SK-N-SH (cell line): ENCODE measurements at regions not wholly inside any gene's neighbourhood (a gene's known extent, or its start where the extent isn't known, plus 50 kb on each side); places are given as distances from the start of the nearest gene placed in this dataset.

ENCODE experiments used
- CTCF ChIA-PET: fragments of 300-600, 350-600 bp; formaldehyde crosslinking; extraction: SDS; loops from one replicate; lab custom pipeline; 2021; lab: Yijun Ruan, JAX
- POLR2A ChIA-PET: fragments of 350-600 bp; sonication (Branson Sonifier 250); formaldehyde crosslinking; extraction: SDS; loops from one replicate; lab custom pipeline; 2020; ENCODE audit warnings: antibody characterized with exemption, inconsistent platforms; lab: Yijun Ruan, JAX
- DNase-seq: peaks from one replicate; pipeline ENCODE4 v3.0.0; 2012
- H2AFZ ChIP-seq: fragments of 200-600 bp; sonication (generic); 2 replicates; pipeline ENCODE4 v1.8.1; 2016; ENCODE audit warnings: antibody characterized with exemption, mild to moderate bottlenecking, low read depth
- H3F3A ChIP-seq: fragments of 200-600 bp; sonication (generic); replicated peaks from 2 replicates; pipeline ENCODE3; 2016; ENCODE audit warnings: antibody characterized with exemption, mild to moderate bottlenecking; ENCODE audit not compliant: insufficient read depth
- H3K27ac ChIP-seq, 2 experiments: fragments of 200-500 bp in 1 of 2; fragments of 200-600 bp in 1 of 2; sonication (Bioruptor generic) in 1 of 2; sonication (generic), shearing (Covaris generic) in 1 of 2; 2 replicates each; pipeline versions ENCODE4 v1.5.1 to v1.6.1; 2014 to 2016; ENCODE audit warnings: low read depth in 2 of 2, inconsistent platforms in 1 of 2, low read length in 1 of 2, mild to moderate bottlenecking in 1 of 2, mixed read lengths in 1 of 2
- H3K27me3 ChIP-seq: fragments of 200-600 bp; sonication (generic), shearing (Covaris generic); 2 replicates; pipeline ENCODE4 v1.6.1; 2016; ENCODE audit warnings: mixed run types; ENCODE audit not compliant: insufficient read depth
- H3K36me3 ChIP-seq, 2 experiments: fragments of 200-500 bp in 1 of 2; fragments of 200-600 bp in 1 of 2; sonication (Bioruptor generic) in 1 of 2; sonication (generic) in 1 of 2; replicated peaks in 1 of 2; 2 replicates each; pipeline versions ENCODE3 to v1.5.1; 2014 to 2016; ENCODE audit warnings: low read length in 1 of 2, mild to moderate bottlenecking in 1 of 2; ENCODE audit not compliant: insufficient read depth in 2 of 2, control insufficient read depth in 1 of 2
- H3K4me1 ChIP-seq, 2 experiments: fragments of 200-500 bp in 1 of 2; fragments of 200-600 bp in 1 of 2; sonication (Bioruptor generic) in 1 of 2; sonication (generic), shearing (Covaris generic) in 1 of 2; 2 replicates each; pipeline versions ENCODE4 v1.5.1 to v1.6.1; 2014 to 2016; ENCODE audit warnings: low read depth in 1 of 2, low read length in 1 of 2, mixed run types in 1 of 2; ENCODE audit not compliant: insufficient read depth in 2 of 2, control insufficient read depth in 1 of 2
- H3K4me2 ChIP-seq: fragments of 200-600 bp; sonication (generic), shearing (Covaris generic); 2 replicates; pipeline ENCODE4 v1.6.1; 2017; ENCODE audit warnings: mixed run types
- H3K4me3 ChIP-seq, 2 experiments: fragments of 200-500 bp in 1 of 2; fragments of 200-600 bp in 1 of 2; sonication (Bioruptor generic) in 1 of 2; sonication (generic), shearing (Covaris generic) in 1 of 2; 2 replicates each; pipeline versions ENCODE4 v1.5.1 to v1.8.1; 2014 to 2016; ENCODE audit warnings: low read depth in 2 of 2, inconsistent platforms in 1 of 2, low read length in 1 of 2, mild to moderate bottlenecking in 1 of 2, mixed read lengths in 1 of 2, moderate library complexity in 1 of 2
- H3K79me2 ChIP-seq: fragments of 200-600 bp; sonication (generic); 2 replicates; pipeline ENCODE4 v1.8.1; 2017; ENCODE audit warnings: mild to moderate bottlenecking; ENCODE audit not compliant: insufficient read depth
- H3K9ac ChIP-seq: fragments of 200-600 bp; sonication (generic); 2 replicates; pipeline ENCODE4 v1.6.1; 2017; ENCODE audit warnings: mixed run types
- H3K9me2 ChIP-seq: fragments of 200-600 bp; sonication (generic); 2 replicates; pipeline ENCODE4 v1.6.1; 2017; ENCODE audit warnings: mixed run types
- H3K9me3 ChIP-seq: fragments of 200-600 bp; sonication (generic); 2 replicates; pipeline ENCODE4 v1.6.1; 2017; ENCODE audit warnings: mixed run types, mild to moderate bottlenecking, moderate library complexity
- H4K20me1 ChIP-seq: fragments of 200-600 bp; sonication (generic); 2 replicates; pipeline ENCODE4 v1.6.1; 2017; ENCODE audit warnings: mild to moderate bottlenecking, mixed run types; ENCODE audit not compliant: insufficient read depth
- EP300 ChIP-seq, 2 experiments: IDR thresholded peaks; 2 replicates each; pipeline versions ENCODE4 v1.4.0 to v1.6.1; 2012; ENCODE audit warnings: borderline replicate concordance in 1 of 2, low read depth in 1 of 2, low read length in 1 of 2
- FOSL2 ChIP-seq: IDR thresholded peaks from 2 replicates; pipeline ENCODE4 v1.4.0; 2012; ENCODE audit warnings: low read depth, mild to moderate bottlenecking, moderate library complexity, borderline replicate concordance
- FOXJ3 ChIP-seq: sonication (generic); formaldehyde crosslinking; IDR thresholded peaks from 2 replicates; pipeline ENCODE4 v1.5.1; 2020; ENCODE audit warnings: mild to moderate bottlenecking, missing genetic modification reagents
- FOXM1 ChIP-seq: IDR thresholded peaks from 2 replicates; pipeline ENCODE4 v1.4.0; 2012; ENCODE audit warnings: low read depth, mild to moderate bottlenecking
- GATA2 ChIP-seq: sonication (generic); formaldehyde crosslinking; IDR thresholded peaks from 2 replicates; pipeline ENCODE4 v1.5.0; 2020; ENCODE audit warnings: mild to moderate bottlenecking, missing genetic modification reagents
- NRF1 ChIP-seq: IDR thresholded peaks from 2 replicates; pipeline ENCODE4 v1.6.1; 2012; ENCODE audit warnings: low read depth, mild to moderate bottlenecking, low read length
- REST ChIP-seq: IDR thresholded peaks from 2 replicates; pipeline ENCODE4 v1.6.1; 2012; ENCODE audit warnings: mild to moderate bottlenecking, low read depth, low read length, moderate library complexity
- RFX5 ChIP-seq: IDR thresholded peaks from 2 replicates; pipeline ENCODE4 v1.6.1; 2012; ENCODE audit warnings: mild to moderate bottlenecking, improper control_type of control experiment, low read length
- RXRA ChIP-seq: IDR thresholded peaks from 2 replicates; pipeline ENCODE4 v1.4.0; 2012; ENCODE audit warnings: low read depth, mild to moderate bottlenecking, borderline replicate concordance
- SIN3A ChIP-seq: IDR thresholded peaks from 2 replicates; pipeline ENCODE4 v1.6.1; 2012; ENCODE audit warnings: low read depth, mild to moderate bottlenecking, low read length, moderate library complexity, borderline replicate concordance
- SMC3 ChIP-seq: IDR thresholded peaks from 2 replicates; pipeline ENCODE4 v1.6.1; 2012; ENCODE audit warnings: low read depth, low read length, improper control_type of control experiment
- USF2 ChIP-seq: fragments of 150-350 bp; IDR thresholded peaks from 2 replicates; pipeline ENCODE4 v1.6.1; 2017; ENCODE audit warnings: antibody characterized with exemption, low read length, low read depth, borderline replicate concordance
- YY1 ChIP-seq: IDR thresholded peaks from 2 replicates; pipeline ENCODE4 v1.4.0; 2012; ENCODE audit warnings: low read depth, mild to moderate bottlenecking
- ZBTB33 ChIP-seq: IDR thresholded peaks from 2 replicates; pipeline ENCODE4 v1.4.0; 2012; ENCODE audit warnings: low read depth, borderline replicate concordance
- WGBS: methylation state at CpG from one replicate; pipeline ENCODE4 v1.1.6; 2017; ENCODE audit warnings: low lambda C conversion rate; 5-methylcytosine and 5-hydroxymethylcytosine counted together

GRCh38 chr6:74319292-74319691 lies 623.3 kb downstream of the CD109 start:
- Histone ChIP-seq H3K27me3 (no peaks in the 10 kb centered on the region; the same call in 1 of the 2 replicates), H3K4me2 (no peak overlapping the region), H3K79me2 (no peaks in the 10 kb centered on the region), H3K9me3 (no peaks in the 10 kb centered on the region), H2AFZ (no peak overlapping the region), H3F3A (no peaks in the 10 kb centered on the region), H3K9ac (no peak overlapping the region), H3K4me3 (no peak overlapping the region), H3K9me2 (no peaks in the 10 kb centered on the region), H3K27ac (no peak overlapping the region), H4K20me1 (no peaks in the 10 kb centered on the region), H3K4me1 (no peaks in the 10 kb centered on the region), H3K36me3 (no peaks in the 10 kb centered on the region)
- 10% methylated on average over 2 of the region's 2 CpGs for WGBS
- TF ChIP-seq FOSL2 (no peak), GATA2 (CRISPR knock-in tag) (no peak), SIN3A (no peak), EP300 (IDR thresholded peaks at IDR 0.05; ENCODE audit: borderline replicate concordance in 1 of 2, low read depth in 1 of 2, low read length in 1 of 2) (no peak)
- POLR2A ChIA-PET, result no interaction called here
- CTCF ChIA-PET, result interaction anchor here (0.6 kb wide), 1 partner anchor 877 kb away, joined by 4 read pairs; no protein-coding TSS in a partner anchor
- no peak for DNase-seq

- Histone ChIP-seq H3K4me3 (no peak overlapping the region), H3K4me1 (no peaks in the 10 kb centered on the region), H3K27ac (no peak overlapping the region), H3F3A (no peaks in the 10 kb centered on the region), H4K20me1 (no peaks in the 10 kb centered on the region), H3K79me2 (no peaks in the 10 kb centered on the region), H3K27me3 (no peaks in the 10 kb centered on the region; the same call in 1 of the 2 replicates), H3K4me2 (no peak overlapping the region), H3K36me3 (no peaks in the 10 kb centered on the region), H2AFZ (no peak overlapping the region), H3K9me2 (no peaks in the 10 kb centered on the region), H3K9ac (no peak overlapping the region), H3K9me3 (no peaks in the 10 kb centered on the region)
- CTCF ChIA-PET, result interaction anchor here (0.6 kb wide), 1 partner anchor 878 kb away, joined by 4 read pairs; no protein-coding TSS in a partner anchor
- TF ChIP-seq SIN3A, result no peak
- DNase-seq, result no peak
- POLR2A ChIA-PET, result no interaction called here
These were observed 622.7 kb downstream of the CD109 start for GRCh38 chr6:74318738-74319137.

GRCh38 chr6:74312081-74312480 lies 616.1 kb downstream of the CD109 start:
- Histone ChIP-seq H3K36me3 (no peaks in the 10 kb centered on the region), H3K27me3 (no peaks in the 10 kb centered on the region), H3K9ac (no peak overlapping the region), H3F3A (no peaks in the 10 kb centered on the region), H3K4me3 (no peak overlapping the region), H3K27ac (no peak overlapping the region), H2AFZ (no peak overlapping the region), H3K4me2 (no peak overlapping the region), H3K4me1 (no peaks in the 10 kb centered on the region)
- CTCF ChIA-PET, result no interaction called here
- DNase-seq, result no peak
- TF ChIP-seq RXRA, result no peak
- no peak for TF ChIP-seq YY1
- no peak for TF ChIP-seq ZBTB33
- TF ChIP-seq FOXM1, result no peak
- TF ChIP-seq SMC3, result no peak
- no peak for TF ChIP-seq FOXJ3
- TF ChIP-seq RFX5, result no peak
- no peak for TF ChIP-seq REST
- no peak for TF ChIP-seq USF2
- no peak for TF ChIP-seq NRF1
- TF ChIP-seq, all 33 proteins: peak for 0
- POLR2A ChIA-PET, result no interaction called here
- WGBS, result 6% methylated on average over 1 of the region's 1 CpG
- Histone ChIP-seq H3K9me3 (no peaks in the 10 kb centered on the region), H3K9me2 (no peaks in the 10 kb centered on the region), H3K79me2 (no peaks in the 10 kb centered on the region), H4K20me1 (no peaks in the 10 kb centered on the region)
